ENCODE measurements at regions not wholly inside any gene's neighbourhood (a gene's known extent, or its start where the extent isn't known, plus 50 kb on each side); places are given as distances from the start of the nearest gene placed in this dataset.

DNA sequence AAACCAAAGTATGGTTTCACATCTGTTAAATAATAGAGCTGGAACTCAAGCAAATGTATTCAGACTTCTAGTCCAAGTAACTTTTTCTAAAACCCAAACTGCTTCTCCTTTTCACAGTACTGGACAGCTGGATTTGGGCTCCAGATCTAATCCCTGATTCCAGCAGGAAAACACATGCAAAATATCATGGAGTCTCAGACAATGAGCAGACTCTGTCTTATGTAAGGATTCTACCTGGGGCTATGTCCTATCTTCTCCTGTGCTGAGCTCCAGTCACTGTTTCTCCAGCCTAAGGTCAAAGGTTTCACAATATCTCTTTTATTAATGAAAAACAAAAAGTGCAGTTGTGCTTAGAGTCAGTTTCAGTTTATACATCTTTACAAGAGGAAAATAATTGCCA is 83.2 kb upstream of the EED start:
- DNase-seq (ENCODE audit: low read depth): no peak
- TF ChIP-seq, protein P1, sequence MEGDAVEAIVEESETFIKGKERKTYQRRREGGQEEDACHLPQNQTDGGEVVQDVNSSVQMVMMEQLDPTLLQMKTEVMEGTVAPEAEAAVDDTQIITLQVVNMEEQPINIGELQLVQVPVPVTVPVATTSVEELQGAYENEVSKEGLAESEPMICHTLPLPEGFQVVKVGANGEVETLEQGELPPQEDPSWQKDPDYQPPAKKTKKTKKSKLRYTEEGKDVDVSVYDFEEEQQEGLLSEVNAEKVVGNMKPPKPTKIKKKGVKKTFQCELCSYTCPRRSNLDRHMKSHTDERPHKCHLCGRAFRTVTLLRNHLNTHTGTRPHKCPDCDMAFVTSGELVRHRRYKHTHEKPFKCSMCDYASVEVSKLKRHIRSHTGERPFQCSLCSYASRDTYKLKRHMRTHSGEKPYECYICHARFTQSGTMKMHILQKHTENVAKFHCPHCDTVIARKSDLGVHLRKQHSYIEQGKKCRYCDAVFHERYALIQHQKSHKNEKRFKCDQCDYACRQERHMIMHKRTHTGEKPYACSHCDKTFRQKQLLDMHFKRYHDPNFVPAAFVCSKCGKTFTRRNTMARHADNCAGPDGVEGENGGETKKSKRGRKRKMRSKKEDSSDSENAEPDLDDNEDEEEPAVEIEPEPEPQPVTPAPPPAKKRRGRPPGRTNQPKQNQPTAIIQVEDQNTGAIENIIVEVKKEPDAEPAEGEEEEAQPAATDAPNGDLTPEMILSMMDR (IDR thresholded peaks at IDR 0.05; ENCODE audit: insufficient read depth, low read depth, low read length): no peak
- no peak overlapping the region for H3K4me3 ChIP-seq (ENCODE audit: low read depth, low read length)

- TF ChIP-seq, protein P1 (IDR thresholded peaks at IDR 0.05; ENCODE audit: insufficient read depth, low read depth, low read length): no peak
- no peak overlapping the region for H3K4me3 ChIP-seq (ENCODE audit: low read depth, low read length)
- DNase-seq (ENCODE audit: low read depth): no peak
Observed at GRCh38 chr11:86160541-86161149, 83.9 kb upstream of the EED start.

GRCh38 chr11:86159581-86159891 is 85.0 kb upstream of the EED start:
- H3K4me3 ChIP-seq (ENCODE audit: low read depth, low read length): no peak overlapping the region
- no peak for DNase-seq (ENCODE audit: low read depth)
- TF ChIP-seq, protein P1 (IDR thresholded peaks at IDR 0.05; ENCODE audit: insufficient read depth, low read depth, low read length): no peak

DNA sequence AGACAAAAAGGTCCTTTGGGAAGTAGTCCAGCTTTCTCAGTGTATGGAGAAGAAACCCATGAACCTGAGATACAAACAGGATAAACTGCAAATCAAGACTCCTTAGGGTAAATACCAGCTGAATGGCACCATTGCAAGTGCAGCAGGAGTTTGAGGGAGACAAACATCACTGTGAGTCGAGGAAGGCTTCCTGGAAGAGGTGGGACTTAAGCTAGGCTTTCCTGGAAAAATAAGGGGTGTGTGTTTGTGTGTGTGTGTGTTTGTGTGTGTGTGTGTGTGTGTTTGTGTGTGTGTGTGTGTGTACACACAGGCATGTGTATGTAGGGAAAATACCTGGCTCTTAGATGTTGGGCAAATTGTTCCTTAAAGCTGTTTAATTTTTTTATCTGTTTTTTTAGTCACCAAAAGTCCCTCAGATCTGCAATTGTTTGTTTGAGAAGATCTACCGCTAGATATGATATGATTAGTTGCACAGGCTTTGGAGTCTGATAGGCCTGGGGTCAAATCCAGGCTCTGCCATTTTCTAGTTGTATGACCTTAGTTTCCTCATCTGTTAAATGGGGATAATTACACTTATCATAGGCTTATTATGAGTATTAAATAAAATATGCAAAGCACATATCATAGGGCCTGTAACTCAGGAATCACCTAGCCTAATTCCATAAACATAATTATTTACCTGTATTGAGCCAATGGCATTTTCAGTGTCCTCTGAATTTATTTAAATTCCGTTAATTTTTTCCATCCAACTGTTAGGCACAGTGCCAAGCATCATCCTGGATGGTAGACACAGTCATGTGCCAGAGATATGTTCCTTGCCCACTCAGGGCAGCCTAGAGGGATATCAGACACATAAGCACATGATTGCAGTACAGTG is 85.6 kb upstream of the EED start:
- H3K4me3 ChIP-seq (ENCODE audit: low read depth, low read length): no peak overlapping the region
- TF ChIP-seq, protein P1 (IDR thresholded peaks at IDR 0.05; ENCODE audit: insufficient read depth, low read depth, low read length): no peak
- no peak for DNase-seq (ENCODE audit: low read depth)

DNA sequence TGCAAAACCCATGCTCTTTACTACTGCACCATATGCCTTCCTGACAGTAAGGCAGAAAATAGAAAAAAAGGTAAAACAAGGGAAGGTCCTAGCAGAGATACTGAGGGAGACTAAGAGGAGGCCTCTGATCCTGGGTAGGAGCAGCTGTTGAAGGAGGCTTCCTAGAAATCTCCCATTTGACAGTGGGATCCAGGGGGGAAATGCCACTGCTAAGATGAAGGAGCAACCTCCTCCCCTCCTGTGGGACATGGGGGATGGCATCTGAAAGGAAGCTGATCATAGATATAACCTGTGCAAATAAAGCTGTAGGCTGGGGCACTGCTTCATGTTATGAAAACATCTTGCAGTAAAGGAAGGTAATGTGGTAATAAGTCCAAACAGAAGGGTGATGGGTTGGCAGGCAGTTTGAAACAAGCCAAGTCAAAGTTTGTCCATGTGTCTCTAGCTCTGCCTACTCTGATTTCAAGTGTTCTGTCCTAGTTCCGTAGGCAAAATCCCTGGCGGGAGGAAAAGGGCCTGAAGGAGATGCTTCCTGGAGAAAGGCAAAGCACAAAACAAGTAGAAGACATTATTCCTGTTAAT is 86.7 kb upstream of the EED start:
- no peak overlapping the region for H3K4me3 ChIP-seq (ENCODE audit: low read depth, low read length)
- DNase-seq (ENCODE audit: low read depth): no peak
- TF ChIP-seq, protein P1 (IDR thresholded peaks at IDR 0.05; ENCODE audit: insufficient read depth, low read depth, low read length): no peak

DNA sequence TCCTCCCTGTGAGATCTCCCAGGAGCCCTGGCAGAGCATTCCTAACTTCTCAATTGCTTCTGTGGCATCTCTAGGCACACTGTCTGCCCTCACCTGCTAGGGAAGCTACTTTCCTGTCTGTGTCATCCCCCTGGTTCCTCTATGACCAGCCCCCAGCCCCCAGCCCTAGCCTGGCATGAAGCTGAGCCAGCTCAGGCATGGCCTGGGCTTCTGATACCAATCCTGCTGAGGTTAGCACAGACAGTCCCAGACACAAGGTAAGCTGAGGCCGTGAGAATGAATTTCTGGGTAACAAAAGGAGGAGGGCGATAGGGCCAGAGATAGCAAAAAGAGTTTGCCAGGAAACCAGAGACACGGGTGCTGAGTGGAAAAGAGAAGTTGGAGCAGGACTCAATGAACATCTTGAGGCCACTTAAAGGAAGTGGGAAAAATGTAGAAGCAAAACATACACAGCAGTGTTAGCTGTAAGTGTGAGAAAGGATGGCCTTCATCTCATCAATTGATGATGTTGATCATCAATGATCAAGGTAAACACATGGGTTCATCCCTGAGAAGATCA is 87.6 kb upstream of the PICALM start:
- no peak for DNase-seq (ENCODE audit: low read depth)
- no peak overlapping the region for H3K4me3 ChIP-seq (ENCODE audit: low read depth, low read length)
- TF ChIP-seq, protein P1 (IDR thresholded peaks at IDR 0.05; ENCODE audit: insufficient read depth, low read depth, low read length): no peak
